H54 (cell line): ENCODE measurements at regions not wholly inside any gene's neighbourhood (a gene's known extent, or its start where the extent isn't known, plus 50 kb on each side); places are given as distances from the start of the nearest gene placed in this dataset.

Source experiments
- DNase-seq: peaks from one replicate; pipeline ENCODE4 v3.0.0; 2011; ENCODE audit warnings: low spot score, mixed read lengths; ENCODE audit not compliant: insufficient read length
- FAIRE-seq: peaks from 3 replicates; lab custom pipeline; 2011; peaks lifted over from hg19 to GRCh38; lab: Jason Lieb, UNC
- POLR2A ChIP-seq: IDR thresholded peaks from 2 replicates; pipeline ENCODE4 v1.6.1; 2011; ENCODE audit warnings: low read depth, mild to moderate bottlenecking, low read length

DNA sequence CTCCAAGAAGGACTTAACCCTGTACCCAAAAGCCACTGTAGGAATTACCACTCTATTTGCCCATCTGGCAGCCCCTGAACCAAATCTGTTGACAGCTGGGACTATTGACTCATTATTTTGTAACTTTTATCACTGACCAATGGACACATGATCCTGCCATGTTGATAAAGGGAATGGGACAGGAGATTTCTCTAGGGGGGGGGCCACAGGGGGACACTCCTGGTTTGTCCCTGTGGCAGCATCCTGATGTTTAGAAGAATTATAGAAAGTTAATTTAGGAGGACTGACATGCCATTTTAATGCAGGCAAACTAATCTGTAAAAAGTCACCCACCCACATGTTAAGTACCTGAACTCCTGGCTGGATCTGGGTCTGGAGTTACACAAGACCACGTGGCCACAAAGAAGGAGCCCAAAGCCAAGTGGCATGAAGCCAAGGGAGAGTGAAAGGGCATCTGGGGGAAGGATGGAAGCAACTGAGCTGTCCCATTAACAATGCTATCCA lies 558.1 kb downstream of the ETS1 start:
- DNase-seq (no peak), FAIRE-seq (no peak)
- TF ChIP-seq POLR2A: no peak

DNA sequence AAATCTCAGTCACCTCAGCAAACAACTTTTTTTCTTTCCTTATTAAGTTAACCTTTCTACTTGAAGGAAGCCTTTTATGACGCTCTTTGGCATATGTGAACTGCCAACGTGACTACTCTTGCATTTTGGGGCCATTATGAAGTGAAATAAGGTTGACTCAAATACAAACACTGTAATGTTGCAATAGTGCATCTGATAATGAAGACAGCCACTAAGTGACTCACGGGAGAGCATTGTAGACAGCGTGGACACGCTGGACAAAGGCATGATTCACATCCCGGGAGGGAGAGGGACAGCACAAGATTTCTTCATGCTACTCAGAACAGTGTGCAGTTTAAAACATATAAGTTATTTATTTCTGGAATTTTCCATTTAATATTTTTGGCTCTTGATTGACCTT lies 560.8 kb downstream of the ETS1 start:
- peak; percentile 96 for FAIRE-seq
- peak; percentile 31 for DNase-seq
- no peak for TF ChIP-seq POLR2A

DNA sequence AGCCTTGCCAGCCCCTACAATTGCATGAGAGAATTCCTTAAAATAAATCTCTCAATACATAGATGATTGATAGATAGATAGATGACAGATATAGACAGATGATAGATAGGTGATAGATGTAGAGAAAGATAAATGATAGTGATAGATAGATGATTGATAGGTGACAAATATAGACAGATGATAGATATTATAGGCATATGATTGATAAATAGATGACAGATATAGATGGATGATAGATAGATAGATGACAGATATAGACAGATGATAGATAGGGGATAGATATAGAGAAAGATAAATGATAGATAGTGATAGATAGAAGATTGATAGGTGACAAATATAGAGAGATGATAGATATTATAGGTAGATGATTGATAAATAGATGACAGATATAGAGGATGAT lies 564.6 kb downstream of the ETS1 start:
- FAIRE-seq (no peak), DNase-seq (no peak)
- TF ChIP-seq POLR2A: no peak

DNA sequence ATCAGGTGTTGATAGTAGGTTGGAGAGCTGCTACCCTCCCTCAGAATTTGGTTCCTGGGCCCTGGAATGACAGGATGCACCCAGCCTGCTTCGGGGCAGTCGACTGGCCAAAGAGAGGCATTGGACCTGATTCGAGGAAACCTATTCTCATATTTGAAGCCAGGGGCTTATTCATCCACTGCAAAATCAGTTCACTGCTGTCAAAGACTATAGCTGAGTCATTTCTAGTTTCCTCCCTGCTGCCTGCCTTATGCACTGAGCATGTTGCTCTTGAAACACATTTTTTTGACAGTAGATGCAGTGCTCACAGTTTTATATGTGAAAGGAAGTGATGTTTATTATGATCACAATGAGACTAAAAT lies 565.4 kb downstream of the ETS1 start:
- TF ChIP-seq POLR2A: no peak
- FAIRE-seq (peak; percentile 69), DNase-seq (no peak)

DNA sequence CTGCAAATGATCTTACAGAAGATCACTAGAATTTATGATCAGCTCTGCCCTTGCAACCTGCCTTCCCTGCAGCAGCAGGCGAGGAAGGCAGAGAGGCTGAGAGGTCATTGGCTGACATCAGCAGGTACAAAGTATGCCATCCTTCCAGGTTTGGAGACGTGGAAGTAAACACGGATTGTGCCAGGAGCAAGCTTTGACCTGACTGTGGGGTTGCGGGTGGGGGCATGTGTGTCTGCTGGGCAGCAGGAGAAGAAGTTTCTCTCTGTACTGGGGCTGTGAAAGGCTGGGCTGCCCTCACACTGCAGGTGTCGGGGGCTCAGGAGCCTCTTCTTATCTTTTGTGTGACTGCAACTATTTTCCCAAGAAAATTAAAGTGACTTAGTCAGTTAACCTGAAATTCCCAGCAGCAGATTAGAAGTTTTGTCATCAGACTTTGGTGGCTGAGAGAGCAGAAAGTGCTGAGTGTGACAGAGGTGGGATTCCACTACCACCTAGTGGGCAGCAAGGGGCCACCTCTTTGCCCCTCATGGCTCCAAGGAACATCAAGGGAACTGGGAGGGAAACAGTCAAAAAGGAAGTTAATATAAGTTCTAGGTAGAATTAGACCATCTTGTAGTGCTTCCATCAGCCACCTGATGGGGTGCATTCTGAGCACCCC lies 565.9 kb downstream of the ETS1 start:
- no peak for TF ChIP-seq POLR2A
- DNase-seq (no peak), FAIRE-seq (no peak)

DNA sequence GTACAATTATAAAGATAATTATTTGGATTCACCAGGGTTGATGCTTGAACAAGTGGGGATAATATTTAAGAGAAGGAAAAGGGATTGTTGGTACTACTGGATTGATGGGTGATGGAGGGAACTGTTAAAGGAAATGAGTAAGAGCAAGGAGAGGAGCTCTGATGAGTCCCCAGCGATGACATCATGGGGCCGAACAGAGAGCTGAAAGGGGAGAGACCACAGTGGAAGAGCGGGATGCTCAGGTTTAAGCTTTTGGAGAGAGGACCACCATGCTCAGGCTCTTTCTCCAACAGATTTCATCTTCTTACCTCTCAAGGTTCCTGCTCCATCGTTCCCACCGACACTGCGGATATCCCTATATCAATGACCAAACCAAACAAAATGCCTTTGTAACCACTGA lies 568.7 kb downstream of the ETS1 start:
- no peak for TF ChIP-seq POLR2A
- no peak for DNase-seq
- FAIRE-seq: no peak

DNA sequence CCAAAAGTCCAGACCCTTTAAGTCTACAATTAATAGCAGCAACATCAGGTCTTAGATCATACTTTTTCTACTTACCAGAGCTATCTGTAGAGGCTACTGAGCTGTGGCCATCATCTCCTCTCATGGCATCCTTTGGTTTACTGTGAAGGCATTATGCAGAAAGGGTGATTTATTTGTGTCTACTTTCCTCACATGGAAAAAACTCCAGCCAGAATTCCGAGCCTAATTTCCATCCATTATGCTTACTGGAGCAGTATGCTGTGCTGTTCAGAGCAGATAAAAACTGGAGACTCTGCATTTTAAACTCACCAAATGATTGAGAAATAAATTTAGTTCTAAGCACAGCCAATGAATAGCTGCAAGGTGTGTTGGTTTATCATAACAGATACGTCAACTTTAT lies 581.8 kb downstream of the ETS1 start:
- TF ChIP-seq POLR2A: no peak
- FAIRE-seq: no peak
- no peak for DNase-seq

DNA sequence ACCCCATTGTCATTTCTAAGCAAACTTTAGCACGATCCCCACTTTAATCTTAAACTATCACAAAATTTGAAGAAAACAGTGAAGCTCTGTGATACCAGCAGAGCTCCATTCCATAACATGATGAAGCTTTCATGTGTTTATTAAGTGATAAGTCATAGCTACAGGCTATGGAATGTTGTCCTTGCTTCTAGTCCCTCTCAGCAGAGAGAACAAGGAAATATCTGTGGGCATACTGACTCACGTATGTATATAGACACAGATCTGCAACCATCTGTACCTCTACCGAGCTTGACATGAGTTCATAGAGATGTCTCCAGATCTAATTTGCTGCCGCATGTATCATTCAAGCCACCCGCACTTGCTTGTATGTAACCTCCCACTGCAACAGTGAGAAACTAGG lies 588.9 kb downstream of the ETS1 start:
- no peak for TF ChIP-seq POLR2A
- FAIRE-seq (no peak), DNase-seq (no peak)

DNA sequence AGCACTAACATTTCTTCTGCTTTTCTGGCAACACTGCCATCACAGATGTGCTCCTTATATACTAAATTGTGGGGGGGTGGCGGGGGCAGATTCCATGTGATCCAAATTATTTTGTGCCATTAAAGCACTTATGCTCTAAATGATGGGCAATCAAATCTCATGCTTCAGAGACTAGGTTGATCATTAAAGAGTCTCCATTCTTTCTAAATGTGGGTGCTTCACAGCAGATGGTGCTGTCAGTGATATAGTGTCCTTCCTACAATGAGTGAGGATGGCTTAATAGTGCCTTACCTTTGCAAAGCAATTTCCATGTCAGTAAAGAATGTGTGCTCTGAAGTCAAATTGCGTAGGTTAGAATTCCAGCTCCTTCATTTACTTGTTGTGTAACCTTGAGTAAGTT lies 589.8 kb downstream of the ETS1 start:
- FAIRE-seq (no peak), DNase-seq (no peak)
- no peak for TF ChIP-seq POLR2A

DNA sequence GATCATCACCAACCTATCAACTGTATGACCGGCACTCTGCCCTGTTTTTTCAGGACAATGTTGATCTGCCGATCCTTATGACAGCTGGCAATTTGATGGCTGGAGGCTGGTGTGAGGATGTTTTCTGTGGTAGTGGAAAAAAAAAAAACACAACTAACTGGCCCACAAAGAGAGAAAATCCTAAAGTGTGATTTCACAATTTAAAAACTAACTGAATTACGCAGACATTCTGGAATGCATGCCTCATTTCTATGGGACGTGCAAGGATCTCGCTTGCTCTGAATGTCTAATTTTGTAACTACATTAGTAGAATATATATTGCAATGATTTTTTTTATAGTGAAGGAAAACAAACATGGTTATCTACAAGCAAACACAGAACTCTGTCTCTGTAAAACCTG lies 590.5 kb downstream of the ETS1 start:
- TF ChIP-seq POLR2A: no peak
- no peak for FAIRE-seq
- DNase-seq: no peak

DNA sequence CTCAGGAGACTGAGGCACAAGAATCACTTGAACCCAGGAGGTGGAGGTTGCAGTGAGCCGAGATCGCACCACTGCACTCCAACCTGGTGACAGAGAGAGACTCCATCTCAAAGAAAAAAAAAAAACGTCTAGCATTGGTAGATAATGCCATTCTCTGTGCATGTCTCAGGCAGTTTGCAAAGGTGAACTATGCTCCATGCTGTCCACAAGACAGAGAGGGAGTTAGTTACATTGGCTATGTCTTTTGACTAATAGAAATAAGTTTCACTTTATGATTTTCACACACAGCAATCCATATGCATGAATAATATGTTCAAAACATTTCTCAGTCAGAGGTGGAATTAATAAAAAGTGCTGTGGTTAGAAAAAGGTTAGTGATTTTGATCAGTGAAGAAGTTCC lies 591.4 kb downstream of the ETS1 start:
- DNase-seq (no peak), FAIRE-seq (no peak)
- TF ChIP-seq POLR2A: no peak

DNA sequence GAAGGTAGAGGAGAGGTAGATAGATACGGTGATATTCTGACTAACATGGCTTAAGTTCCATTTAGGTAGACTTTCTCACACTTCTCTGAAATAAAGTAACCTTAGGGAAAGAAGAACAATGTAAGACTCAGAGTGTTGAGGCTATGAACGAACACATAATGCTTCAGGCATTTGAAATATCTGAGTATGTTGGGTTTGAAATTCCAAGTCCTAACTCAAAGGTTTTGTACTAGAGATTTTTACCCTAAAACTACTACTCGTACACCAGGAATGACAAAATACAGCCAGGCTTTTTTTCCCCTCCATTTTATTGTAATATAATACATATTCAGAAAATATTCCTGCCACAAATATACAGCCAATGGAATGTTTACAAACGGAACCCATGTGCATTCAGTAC lies 592.6 kb downstream of the ETS1 start:
- no peak for TF ChIP-seq POLR2A
- FAIRE-seq (no peak), DNase-seq (peak; percentile 5)

DNA sequence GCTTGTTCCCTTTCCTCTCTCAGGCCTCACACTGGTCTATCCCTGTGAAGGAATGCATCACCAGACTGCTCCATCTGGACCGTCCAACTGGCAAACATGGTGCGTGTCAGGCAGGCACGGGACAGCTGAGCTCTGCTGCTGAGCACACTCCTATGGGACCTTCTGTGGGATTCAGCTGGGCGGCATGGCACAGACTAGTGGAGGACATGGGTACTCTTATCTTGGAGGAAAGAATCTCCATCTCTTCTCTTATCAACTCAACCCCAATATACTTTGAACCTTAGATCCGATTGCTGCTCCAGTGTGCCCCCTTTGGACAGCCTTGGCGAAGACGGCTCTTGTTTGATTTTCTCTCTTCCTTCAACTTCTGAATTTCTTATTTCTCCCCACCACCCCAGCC lies 593.6 kb downstream of the ETS1 start:
- TF ChIP-seq POLR2A: no peak
- FAIRE-seq (no peak), DNase-seq (no peak)

DNA sequence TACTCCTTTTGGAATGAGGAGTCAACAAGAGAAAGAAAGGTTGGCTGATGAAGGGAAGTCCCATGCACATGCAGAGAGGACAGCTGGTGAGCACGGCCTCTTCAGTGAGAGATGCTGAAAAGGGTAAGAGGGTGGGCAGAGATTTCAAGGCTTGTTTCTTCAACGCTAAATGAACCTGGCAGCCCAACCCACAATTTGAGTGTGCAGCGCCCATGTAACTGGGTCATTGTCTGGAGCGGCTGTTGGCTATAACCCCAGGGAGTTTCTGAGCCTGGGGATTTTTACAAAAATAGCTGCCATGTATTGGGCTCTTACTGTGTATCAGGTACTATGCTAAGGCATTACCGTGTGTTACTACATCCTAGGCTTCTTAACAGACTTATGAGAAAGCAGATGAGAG lies 594.1 kb downstream of the ETS1 start:
- FAIRE-seq (no peak), DNase-seq (no peak)
- TF ChIP-seq POLR2A: no peak

DNA sequence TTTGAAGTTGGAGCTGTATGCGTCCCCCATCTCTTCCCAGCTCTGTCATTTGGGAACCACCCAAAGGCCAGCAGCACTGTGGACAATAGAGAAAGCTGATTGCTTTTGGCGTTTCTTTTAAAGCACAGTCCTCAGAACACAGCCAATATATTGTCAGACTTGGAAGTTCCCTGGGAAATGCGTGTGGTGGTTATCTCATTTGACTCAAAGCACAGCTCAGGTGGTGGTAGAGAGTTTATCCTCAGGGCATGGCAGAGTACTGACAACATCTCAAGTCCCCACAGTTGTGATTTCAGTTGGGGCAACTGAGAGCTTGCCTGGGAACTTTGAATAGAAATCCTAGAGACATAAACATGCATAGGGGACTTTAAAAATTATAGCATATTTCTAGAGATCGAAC lies 601.3 kb downstream of the ETS1 start:
- FAIRE-seq: no peak

More for the DNA sequence above, 601.3 kb downstream of the ETS1 start:
- no peak for TF ChIP-seq POLR2A
- DNase-seq: no peak
